ENCODE measurements at regions not wholly inside any gene's neighbourhood (a gene's known extent, or its start where the extent isn't known, plus 50 kb on each side); places are given as distances from the start of the nearest gene placed in this dataset.

DNA sequence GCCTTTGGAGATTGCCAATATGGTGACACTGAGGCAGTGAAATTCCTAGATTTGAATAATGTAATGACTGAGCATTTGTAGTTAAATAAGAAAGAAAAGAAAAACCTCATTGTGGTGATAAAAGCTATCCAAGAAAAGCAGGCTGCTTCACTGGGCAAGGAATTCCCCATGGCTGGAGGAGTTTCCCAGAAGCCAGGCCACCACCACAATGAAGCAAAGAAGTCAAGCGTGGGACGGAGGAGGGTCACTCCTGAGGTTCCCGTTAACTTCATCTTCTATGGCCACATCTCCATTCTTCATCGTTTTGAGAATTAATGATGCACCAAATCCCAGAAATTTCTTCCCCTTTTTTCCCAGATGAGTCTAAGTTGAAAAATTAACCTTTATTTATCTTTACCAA is 185.8 kb upstream of the BCL6 start:
- ChIA-PET POLR2A (no interaction called here), RAD21 (ENCODE audit: low non-redundant PET in 1 of 2, low total read pairs in 2 of 2, uncharacterized antibody in 2 of 2, unreplicated experiment in 2 of 2) (no interaction called here), CTCF (no interaction called here)
- DNase-seq (ENCODE audit: low read depth, low spot score) (no peak), ATAC-seq (no peak)
- Histone ChIP-seq H3K4me1 (ENCODE audit: control insufficient read depth in 1 of 2, insufficient read depth in 2 of 2, low read length in 2 of 2) (no peaks in the 10 kb centered on the region), H3K9ac (ENCODE audit: low read length) (no peak overlapping the region), H3K4me3 (replicated peaks in 1 of 2; ENCODE audit: low read depth in 1 of 2, low read length in 2 of 2) (no peak overlapping the region), H2AFZ (ENCODE audit: low read depth, low read length, poor library complexity, severe bottlenecking) (no peak overlapping the region), H4K20me1 (ENCODE audit: insufficient read depth) (no peaks in the 10 kb centered on the region), H3K9me2 (ENCODE audit: insufficient read depth) (no peaks in the 10 kb centered on the region), H3K4me2 (ENCODE audit: low read length) (no peak overlapping the region), H3K27me3 (ENCODE audit: insufficient read depth, low read length) (no peaks in the 10 kb centered on the region), H3K27ac (ENCODE audit: low read depth, low read length) (no peak overlapping the region), H3K9me3 (ENCODE audit: control insufficient read depth in 1 of 2, insufficient read depth in 1 of 2, low read depth in 1 of 2, low read length in 2 of 2) (no peaks in the 10 kb centered on the region), H3K36me3 (ENCODE audit: control insufficient read depth in 1 of 2, insufficient read depth in 2 of 2, low read length in 2 of 2) (no peaks in the 10 kb centered on the region), H3K79me2 (ENCODE audit: insufficient read depth, low read length) (no peaks in the 10 kb centered on the region)
- no peak for TF ChIP-seq TCF7L2 (IDR thresholded peaks at IDR 0.05; ENCODE audit: borderline replicate concordance, extremely low read depth, insufficient read depth, insufficient read length)
- no peak for TF ChIP-seq SRF (IDR thresholded peaks at IDR 0.05; ENCODE audit: low read depth)
- TF ChIP-seq EZH2 (IDR thresholded peaks at IDR 0.05) = no peak
- TF ChIP-seq CEBPB (IDR thresholded peaks at IDR 0.05; ENCODE audit: low read depth) = no peak
- no peak for TF ChIP-seq CBX3 (IDR thresholded peaks at IDR 0.05; ENCODE audit: low read depth)
- no TSS peak for BruUV-seq (replicated peaks)
- intact Hi-C loops (cut with micrococcal nuclease) = no loop called here

DNA sequence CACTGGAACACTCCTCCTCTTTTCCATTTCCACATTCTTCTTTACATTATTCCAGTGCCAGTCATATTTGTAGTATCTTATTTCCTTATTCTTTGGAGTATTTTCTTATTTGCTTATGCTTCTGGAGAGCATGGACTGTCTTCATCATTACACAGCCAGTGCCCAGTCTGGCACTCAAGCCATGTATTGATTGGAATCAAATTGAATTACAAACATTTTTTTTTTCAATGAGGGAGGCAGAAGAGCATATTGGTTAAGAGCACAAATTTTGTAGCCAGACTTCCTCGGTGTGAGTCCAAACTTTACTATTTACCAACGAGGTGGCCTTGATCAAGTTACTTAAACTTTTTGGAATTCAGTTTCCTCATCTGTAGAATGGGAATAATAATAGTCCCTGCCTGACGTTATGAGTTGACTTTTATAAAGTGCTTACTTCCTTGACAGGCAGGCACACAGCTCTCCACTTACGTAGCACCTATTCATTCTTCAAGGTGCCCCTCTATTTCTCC is 186.6 kb upstream of the BCL6 start:
- POLR2A ChIA-PET = no interaction called here
- DNase-seq (ENCODE audit: low read depth, low spot score) = no peak
- Histone ChIP-seq H4K20me1 (ENCODE audit: insufficient read depth) (no peaks in the 10 kb centered on the region), H3K4me1 (ENCODE audit: control insufficient read depth in 1 of 2, insufficient read depth in 2 of 2, low read length in 2 of 2) (no peaks in the 10 kb centered on the region), H3K9me2 (ENCODE audit: insufficient read depth) (no peaks in the 10 kb centered on the region), H3K4me2 (ENCODE audit: low read length) (no peak overlapping the region), H3K9me3 (ENCODE audit: control insufficient read depth in 1 of 2, insufficient read depth in 1 of 2, low read depth in 1 of 2, low read length in 2 of 2) (no peaks in the 10 kb centered on the region), H3K27me3 (ENCODE audit: insufficient read depth, low read length) (no peaks in the 10 kb centered on the region), H3K9ac (ENCODE audit: low read length) (no peak overlapping the region), H3K79me2 (ENCODE audit: insufficient read depth, low read length) (no peaks in the 10 kb centered on the region), H3K36me3 (ENCODE audit: control insufficient read depth in 1 of 2, insufficient read depth in 2 of 2, low read length in 2 of 2) (no peaks in the 10 kb centered on the region), H3K4me3 (replicated peaks in 1 of 2; ENCODE audit: low read depth in 1 of 2, low read length in 2 of 2) (no peak overlapping the region), H3K27ac (ENCODE audit: low read depth, low read length) (no peak overlapping the region), H2AFZ (ENCODE audit: low read depth, low read length, poor library complexity, severe bottlenecking) (no peak overlapping the region)
- RAD21 ChIA-PET (ENCODE audit: low non-redundant PET in 1 of 2, low total read pairs in 2 of 2, uncharacterized antibody in 2 of 2, unreplicated experiment in 2 of 2) = no interaction called here
- no TSS peak for BruUV-seq (replicated peaks)
- no peak for ATAC-seq
- CTCF ChIA-PET = no interaction called here
- TF ChIP-seq, protein P1, sequence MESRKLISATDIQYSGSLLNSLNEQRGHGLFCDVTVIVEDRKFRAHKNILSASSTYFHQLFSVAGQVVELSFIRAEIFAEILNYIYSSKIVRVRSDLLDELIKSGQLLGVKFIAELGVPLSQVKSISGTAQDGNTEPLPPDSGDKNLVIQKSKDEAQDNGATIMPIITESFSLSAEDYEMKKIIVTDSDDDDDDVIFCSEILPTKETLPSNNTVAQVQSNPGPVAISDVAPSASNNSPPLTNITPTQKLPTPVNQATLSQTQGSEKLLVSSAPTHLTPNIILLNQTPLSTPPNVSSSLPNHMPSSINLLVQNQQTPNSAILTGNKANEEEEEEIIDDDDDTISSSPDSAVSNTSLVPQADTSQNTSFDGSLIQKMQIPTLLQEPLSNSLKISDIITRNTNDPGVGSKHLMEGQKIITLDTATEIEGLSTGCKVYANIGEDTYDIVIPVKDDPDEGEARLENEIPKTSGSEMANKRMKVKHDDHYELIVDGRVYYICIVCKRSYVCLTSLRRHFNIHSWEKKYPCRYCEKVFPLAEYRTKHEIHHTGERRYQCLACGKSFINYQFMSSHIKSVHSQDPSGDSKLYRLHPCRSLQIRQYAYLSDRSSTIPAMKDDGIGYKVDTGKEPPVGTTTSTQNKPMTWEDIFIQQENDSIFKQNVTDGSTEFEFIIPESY (IDR thresholded peaks at IDR 0.05; ENCODE audit: extremely low read depth, insufficient replicate concordance, low read length) = no peak
- intact Hi-C loops (cut with micrococcal nuclease) = no loop called here

Data from HCT116 (cell line).